MM.1S (cell line): ENCODE measurements at regions not wholly inside any gene's neighbourhood (a gene's known extent, or its start where the extent isn't known, plus 50 kb on each side); places are given as distances from the start of the nearest gene placed in this dataset.

Experiments
- DNase-seq: peaks from one replicate; pipeline ENCODE4 v3.0.0-alpha.2; 2015
- H2AFZ ChIP-seq: fragments of 300-600 bp; sonication (generic); 2 replicates; pipeline ENCODE4 v1.6.0; 2016; ENCODE audit warnings: antibody characterized with exemption, low read length
- H3F3A ChIP-seq: fragments of 300-600 bp; sonication (generic); 2 replicates; pipeline ENCODE4 v1.6.1; 2016; ENCODE audit warnings: mild to moderate bottlenecking, antibody characterized with exemption, low read length, moderate library complexity, mixed read lengths; ENCODE audit not compliant: insufficient read depth
- H3K27ac ChIP-seq: fragments of 300-600 bp; sonication (generic); 2 replicates; pipeline ENCODE4 v1.5.1; 2016; ENCODE audit warnings: mild to moderate bottlenecking, low read length
- H3K27me3 ChIP-seq: fragments of 300-600 bp; sonication (generic); replicated peaks from 2 replicates; pipeline ENCODE4 v1.6.0; 2016; ENCODE audit warnings: low read length; ENCODE audit not compliant: insufficient read depth
- H3K36me3 ChIP-seq: fragments of 300-600 bp; sonication (generic); replicated peaks from 2 replicates; pipeline ENCODE4 v1.6.1; 2016; ENCODE audit warnings: mild to moderate bottlenecking, low read length, mixed read lengths; ENCODE audit not compliant: insufficient read depth
- H3K4me1 ChIP-seq: fragments of 300-600 bp; sonication (generic); 2 replicates; pipeline ENCODE4 v1.6.1; 2016; ENCODE audit warnings: low read length, mixed read lengths
- H3K4me2 ChIP-seq: fragments of 300-600 bp; sonication (generic); 2 replicates; pipeline ENCODE4 v1.6.0; 2016; ENCODE audit warnings: low read depth, low read length
- H3K4me3 ChIP-seq: fragments of 300-600 bp; sonication (generic); 2 replicates; pipeline ENCODE4 v1.5.1; 2016; ENCODE audit warnings: low read length, mixed read lengths
- H3K79me2 ChIP-seq: fragments of 300-600 bp; sonication (generic); 2 replicates; pipeline ENCODE4 v1.6.1; 2016; ENCODE audit warnings: mixed run types, low read length, mixed read lengths
- H3K9ac ChIP-seq: fragments of 300-600 bp; sonication (generic); 2 replicates; pipeline ENCODE4 v1.6.1; 2016; ENCODE audit warnings: low read length, mixed read lengths
- H3K9me2 ChIP-seq: fragments of 300-600 bp; sonication (generic); replicated peaks from 2 replicates; pipeline ENCODE4 v1.6.1; 2016; ENCODE audit warnings: mild to moderate bottlenecking, low read length, mixed read lengths; ENCODE audit not compliant: insufficient read depth
- H3K9me3 ChIP-seq: fragments of 300-600 bp; sonication (generic); replicated peaks from 2 replicates; pipeline ENCODE4 v1.6.1; 2016; ENCODE audit warnings: mild to moderate bottlenecking, low read length, mixed read lengths; ENCODE audit not compliant: insufficient read depth
- H4K20me1 ChIP-seq: fragments of 300-600 bp; sonication (generic); 2 replicates; pipeline ENCODE4 v1.6.1; 2016; ENCODE audit warnings: mild to moderate bottlenecking, low read length, moderate library complexity, mixed read lengths; ENCODE audit not compliant: insufficient read depth
- EZH2 ChIP-seq: fragments of 300-600 bp; sonication (generic); optimal IDR thresholded peaks from 2 replicates; pipeline ENCODE3; 2017; ENCODE audit warnings: low read depth, mild to moderate bottlenecking, antibody characterized with exemption, low read length, mixed read lengths
- EZH2phosphoT487 ChIP-seq: fragments of 300-600 bp; sonication (generic); IDR thresholded peaks from 2 replicates; pipeline ENCODE4 v1.6.1; 2018; ENCODE audit warnings: antibody characterized with exemption, low read length
- TF ChIP-seq, protein P1 (sequence below): fragments of 300-600 bp; sonication (generic); IDR thresholded peaks from 2 replicates; pipeline ENCODE4 v1.5.1; 2016; ENCODE audit warnings: antibody characterized with exemption, low read length, mixed read lengths

DNA sequence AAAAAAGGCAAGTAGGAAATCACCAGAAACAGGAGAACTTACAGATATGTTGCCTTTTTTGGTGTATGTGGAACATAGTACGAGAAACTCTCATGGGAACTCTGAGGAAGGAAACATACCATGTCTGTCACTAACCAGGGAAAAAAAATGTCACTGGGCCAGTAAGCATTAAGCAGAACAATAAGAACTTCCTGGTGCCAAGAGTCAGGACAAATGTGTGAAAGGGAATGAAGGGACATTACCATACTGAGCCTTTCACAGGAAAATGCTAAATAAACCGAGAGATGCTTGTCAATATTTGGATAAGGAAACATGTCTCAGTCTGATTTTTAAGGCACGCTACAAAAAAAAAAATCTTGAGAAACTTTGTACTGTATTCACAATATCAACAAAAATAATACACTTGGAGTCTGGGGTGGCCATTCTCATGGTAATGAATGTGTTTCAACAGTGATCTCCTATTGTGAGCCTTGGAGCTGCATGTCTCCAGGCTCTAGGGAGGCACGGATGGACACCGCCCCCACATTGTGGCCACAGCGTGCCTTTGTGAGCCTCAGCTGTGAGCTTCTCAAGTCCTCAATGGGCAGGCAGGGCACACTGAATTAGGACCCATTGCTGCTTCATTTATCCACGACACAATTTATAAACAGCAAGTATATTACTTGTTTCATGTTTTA is 113.0 kb upstream of the ARGLU1 start:
- Histone ChIP-seq H3K27ac (no peak overlapping the region), H3K27me3 (no peaks in the 10 kb centered on the region), H3F3A (no peaks in the 10 kb centered on the region), H3K79me2 (no peaks in the 10 kb centered on the region), H4K20me1 (no peaks in the 10 kb centered on the region), H3K9me2 (no peaks in the 10 kb centered on the region), H3K4me3 (no peak overlapping the region), H3K4me1 (no peaks in the 10 kb centered on the region), H3K36me3 (no peaks in the 10 kb centered on the region), H2AFZ (no peak overlapping the region), H3K4me2 (no peak overlapping the region), H3K9ac (no peak overlapping the region), H3K9me3 (no peaks in the 10 kb centered on the region)
- no peak for DNase-seq
- TF ChIP-seq EZH2 (no peak), EZH2phosphoT487 (no peak)

DNA sequence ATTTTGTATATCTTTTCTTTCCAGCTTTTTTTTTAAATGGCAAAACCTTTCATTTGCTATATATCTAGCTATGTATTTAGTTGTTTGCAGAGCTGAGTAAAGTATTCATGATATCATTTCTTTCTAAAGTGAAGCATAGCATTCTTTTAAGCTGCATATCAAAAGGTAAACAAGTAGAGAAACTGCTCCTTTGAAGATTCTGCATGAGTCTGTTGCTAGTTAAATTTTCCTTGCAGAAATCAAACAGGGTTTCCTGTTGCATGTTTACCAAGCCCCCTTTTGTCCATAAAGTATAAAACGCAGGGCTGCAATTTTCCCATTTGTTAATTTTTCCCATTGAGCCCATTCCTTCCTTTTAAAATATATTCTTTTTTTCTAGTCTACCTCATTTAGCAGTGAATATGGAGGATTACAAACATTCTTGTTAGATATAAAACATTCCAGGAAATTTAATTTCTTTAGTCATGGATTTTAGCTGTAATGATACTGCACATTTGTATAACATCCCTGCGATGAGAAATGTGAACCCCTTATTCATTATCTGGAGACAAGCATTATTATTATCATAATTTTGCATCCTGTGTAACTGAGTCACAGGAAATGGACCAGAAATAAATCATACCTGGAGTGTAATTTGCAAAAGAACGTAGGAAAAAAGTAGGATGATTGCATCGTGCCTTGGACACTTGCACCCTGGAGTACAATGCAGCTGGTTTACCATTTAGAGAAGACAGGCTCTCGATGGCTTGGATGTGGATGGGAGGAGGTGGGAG is 110.9 kb upstream of the ARGLU1 start:
- no peaks in the 10 kb centered on the region for H3K9me2 ChIP-seq
- H3K27ac ChIP-seq = no peak overlapping the region
- no peaks in the 10 kb centered on the region for H3K9me3 ChIP-seq
- no peak for DNase-seq
- no peaks in the 10 kb centered on the region for H3K36me3 ChIP-seq
- H3K4me1 ChIP-seq = no peaks in the 10 kb centered on the region
- no peak overlapping the region for H3K9ac ChIP-seq
- TF ChIP-seq, protein P1, sequence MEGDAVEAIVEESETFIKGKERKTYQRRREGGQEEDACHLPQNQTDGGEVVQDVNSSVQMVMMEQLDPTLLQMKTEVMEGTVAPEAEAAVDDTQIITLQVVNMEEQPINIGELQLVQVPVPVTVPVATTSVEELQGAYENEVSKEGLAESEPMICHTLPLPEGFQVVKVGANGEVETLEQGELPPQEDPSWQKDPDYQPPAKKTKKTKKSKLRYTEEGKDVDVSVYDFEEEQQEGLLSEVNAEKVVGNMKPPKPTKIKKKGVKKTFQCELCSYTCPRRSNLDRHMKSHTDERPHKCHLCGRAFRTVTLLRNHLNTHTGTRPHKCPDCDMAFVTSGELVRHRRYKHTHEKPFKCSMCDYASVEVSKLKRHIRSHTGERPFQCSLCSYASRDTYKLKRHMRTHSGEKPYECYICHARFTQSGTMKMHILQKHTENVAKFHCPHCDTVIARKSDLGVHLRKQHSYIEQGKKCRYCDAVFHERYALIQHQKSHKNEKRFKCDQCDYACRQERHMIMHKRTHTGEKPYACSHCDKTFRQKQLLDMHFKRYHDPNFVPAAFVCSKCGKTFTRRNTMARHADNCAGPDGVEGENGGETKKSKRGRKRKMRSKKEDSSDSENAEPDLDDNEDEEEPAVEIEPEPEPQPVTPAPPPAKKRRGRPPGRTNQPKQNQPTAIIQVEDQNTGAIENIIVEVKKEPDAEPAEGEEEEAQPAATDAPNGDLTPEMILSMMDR = no peak
- TF ChIP-seq EZH2phosphoT487 (no peak), EZH2 (no peak)
- H3K27me3 ChIP-seq = no peaks in the 10 kb centered on the region
- no peak overlapping the region for H3K4me3 ChIP-seq
- H2AFZ ChIP-seq = no peak overlapping the region
- no peaks in the 10 kb centered on the region for H3F3A ChIP-seq
- no peak overlapping the region for H3K4me2 ChIP-seq
- no peaks in the 10 kb centered on the region for H4K20me1 ChIP-seq
- no peaks in the 10 kb centered on the region for H3K79me2 ChIP-seq

DNA sequence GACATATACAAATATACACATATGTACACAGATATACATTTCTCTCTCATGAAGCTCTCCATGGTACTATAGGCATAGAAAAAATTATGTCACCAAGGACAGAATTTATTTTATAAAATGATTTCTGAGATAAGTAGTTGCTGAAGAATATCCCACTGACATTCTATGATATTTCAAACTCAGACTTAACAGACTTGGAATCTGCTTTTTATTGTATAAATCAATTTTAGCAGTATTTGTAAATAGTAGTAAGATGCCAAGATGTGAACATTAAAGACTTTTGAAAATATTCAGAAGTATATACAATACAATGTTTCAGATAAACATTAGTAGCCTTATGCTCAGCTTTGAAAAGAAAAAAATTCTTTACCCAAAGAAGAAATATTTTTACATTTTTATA is 107.4 kb upstream of the ARGLU1 start:
- Histone ChIP-seq H3K9me3 (no peaks in the 10 kb centered on the region), H3K27me3 (no peaks in the 10 kb centered on the region), H3K4me1 (no peaks in the 10 kb centered on the region), H3K4me3 (no peak overlapping the region), H3K27ac (no peak overlapping the region), H3K9me2 (no peaks in the 10 kb centered on the region), H2AFZ (no peak overlapping the region), H3K4me2 (no peak overlapping the region), H3K79me2 (no peaks in the 10 kb centered on the region), H3F3A (no peaks in the 10 kb centered on the region), H3K36me3 (no peaks in the 10 kb centered on the region), H3K9ac (no peak overlapping the region), H4K20me1 (no peaks in the 10 kb centered on the region)
- no peak for DNase-seq
- TF ChIP-seq, protein P1 = no peak
- TF ChIP-seq EZH2 = no peak
